ENCODE measurements at regions not wholly inside any gene's neighbourhood (a gene's known extent, or its start where the extent isn't known, plus 50 kb on each side); places are given as distances from the start of the nearest gene placed in this dataset.
A peak's percentile ranks its signal among the peaks of the same experiment; 100 is the strongest.

DNA sequence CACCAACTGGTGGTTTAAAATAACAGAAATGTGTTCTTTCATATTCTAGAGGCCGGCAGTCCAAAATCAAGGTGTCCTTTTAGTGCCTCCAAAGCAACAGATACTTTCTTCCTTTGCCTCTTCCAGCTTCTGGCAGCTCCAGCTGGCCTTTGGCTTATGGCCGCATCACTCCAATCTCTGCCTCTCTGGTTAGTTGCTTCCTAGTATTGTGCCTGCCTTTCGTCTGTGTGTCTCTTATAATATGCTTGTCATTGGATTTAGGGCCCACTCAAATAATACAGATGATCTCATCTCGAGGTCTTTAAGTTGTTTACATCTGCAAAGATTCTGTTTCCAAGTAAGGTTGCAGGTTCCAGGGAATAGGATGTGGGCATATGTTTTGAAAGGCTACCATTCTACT lies 855.2 kb upstream of the ID2 start:
- FAIRE-seq: no peak

DNA sequence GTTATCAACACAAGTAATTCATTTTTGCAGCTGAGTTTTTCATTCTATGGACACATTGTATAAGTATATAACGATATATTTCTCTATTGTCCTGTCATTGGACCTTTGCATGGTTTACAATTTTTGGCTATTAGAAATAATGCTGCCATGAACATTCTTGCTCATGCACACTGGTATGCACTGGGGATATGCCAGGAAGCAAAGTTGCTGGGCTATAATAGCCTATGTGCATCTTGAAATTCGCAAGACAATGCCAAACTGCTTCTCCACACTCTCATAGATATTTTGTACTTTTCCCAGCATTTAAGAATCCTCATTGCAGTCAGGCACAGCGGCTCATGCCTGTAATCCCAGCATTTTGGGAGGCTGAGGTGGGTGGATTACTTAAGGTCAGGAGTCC lies 852.6 kb upstream of the ID2 start:
- DNase-seq (ENCODE audit: low read depth in 1 of 2, low spot score in 1 of 2): no peak
- no peak for ATAC-seq
- no peak overlapping the region for H3K4me3 ChIP-seq
- CTCF ChIA-PET: no interaction called here
- 43% methylated on average over 3 of the region's 3 CpGs for WGBS (ENCODE audit: missing lambda C conversion rate)
- TF ChIP-seq, protein P1, sequence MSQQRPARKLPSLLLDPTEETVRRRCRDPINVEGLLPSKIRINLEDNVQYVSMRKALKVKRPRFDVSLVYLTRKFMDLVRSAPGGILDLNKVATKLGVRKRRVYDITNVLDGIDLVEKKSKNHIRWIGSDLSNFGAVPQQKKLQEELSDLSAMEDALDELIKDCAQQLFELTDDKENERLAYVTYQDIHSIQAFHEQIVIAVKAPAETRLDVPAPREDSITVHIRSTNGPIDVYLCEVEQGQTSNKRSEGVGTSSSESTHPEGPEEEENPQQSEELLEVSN (IDR thresholded peaks at IDR 0.05; ENCODE audit: borderline replicate concordance, low read depth): no peak
- no peak for TF ChIP-seq HDAC2 (IDR thresholded peaks at IDR 0.05)
- TF ChIP-seq BHLHE40 (IDR thresholded peaks at IDR 0.05; ENCODE audit: low read depth, low read length): no peak
- no peak for TF ChIP-seq MAFK (IDR thresholded peaks at IDR 0.05; ENCODE audit: partially characterized antibody)
- TF ChIP-seq NFE2L2 (conservative IDR thresholded peaks at IDR 0.05; ENCODE audit: low read length): no peak
- TF ChIP-seq GATA3 (IDR thresholded peaks at IDR 0.05; ENCODE audit: borderline replicate concordance): no peak
- no peak for FAIRE-seq
- H3K9me3 ChIP-seq: no peaks in the 10 kb centered on the region
- H3K4me2 ChIP-seq: no peak overlapping the region
- POLR2A ChIA-PET: no interaction called here
- H3K4me1 ChIP-seq: peaks cover 19% of the 10 kb centered on the region
- no peak overlapping the region for H3K27ac ChIP-seq

More for the DNA sequence above, 855.2 kb upstream of the ID2 start:
- TF ChIP-seq RCOR1 (IDR thresholded peaks at IDR 0.05; ENCODE audit: low read depth, low read length) (no peak), HDAC2 (IDR thresholded peaks at IDR 0.05) (no peak), TP53 (CRISPR knock-in tag; IDR thresholded peaks at IDR 0.05) (no peak), HEYL (CRISPR knock-in tag; IDR thresholded peaks at IDR 0.05) (no peak), PHF8 (IDR thresholded peaks at IDR 0.05; ENCODE audit: borderline replicate concordance, low read depth) (no peak), FOSB (CRISPR knock-in tag; IDR thresholded peaks at IDR 0.05) (no peak), SMC3 (IDR thresholded peaks at IDR 0.05) (no peak), JUN (IDR thresholded peaks at IDR 0.05) (no peak)
- Histone ChIP-seq H3K9me3 (no peaks in the 10 kb centered on the region), H3K27ac (peak overlapping the region in 1 of 2 experiments; percentile 32; a peak in 3 of 6 replicates), H3K4me2 (peak overlapping the region; percentile 58; the same call in 2 of the 3 replicates), H3K4me1 (peaks cover 19% of the 10 kb centered on the region), H3K4me3 (no peak overlapping the region)
- ChIA-PET CTCF (no interaction called here), POLR2A (no interaction called here)
- WGBS (ENCODE audit: missing lambda C conversion rate): 68% methylated on average over 4 of the region's 4 CpGs
- no peak for ATAC-seq
- DNase-seq (ENCODE audit: low read depth in 1 of 2, low spot score in 1 of 2): no peak

DNA sequence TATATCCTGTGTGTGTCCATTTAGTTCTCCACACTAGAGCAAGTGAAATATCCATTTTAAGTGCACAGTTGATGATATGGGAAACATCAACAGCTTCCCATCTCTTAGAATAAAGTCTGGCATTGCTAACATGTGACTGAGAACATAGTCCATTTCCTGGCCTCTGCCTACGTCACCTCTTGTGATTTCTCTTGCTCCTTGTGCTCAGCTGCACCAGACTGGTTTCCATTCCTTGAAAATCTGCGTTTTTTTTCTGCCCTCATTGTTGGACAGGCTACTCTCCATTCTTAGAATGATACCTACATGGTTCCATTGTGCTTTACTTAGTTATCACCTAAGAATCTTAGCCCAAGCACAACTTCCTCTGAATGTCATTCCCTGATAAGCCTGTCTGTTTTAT lies 851.2 kb upstream of the ID2 start:
- DNase-seq (ENCODE audit: low read depth in 1 of 2, low spot score in 1 of 2) (no peak), FAIRE-seq (no peak), ATAC-seq (no peak)
- Histone ChIP-seq H3K4me1 (peaks cover 12% of the 10 kb centered on the region), H3K9me3 (no peaks in the 10 kb centered on the region), H3K27ac (no peak overlapping the region), H3K4me3 (no peak overlapping the region), H3K4me2 (no peak overlapping the region)
- TF ChIP-seq MYC (IDR thresholded peaks at IDR 0.05; ENCODE audit: borderline replicate concordance, low read length) (no peak), SMC3 (IDR thresholded peaks at IDR 0.05) (no peak), CHD2 (IDR thresholded peaks at IDR 0.05; ENCODE audit: low read length, partially characterized antibody) (no peak), ZSCAN20 (CRISPR knock-in tag; IDR thresholded peaks at IDR 0.05) (no peak), RFX5 (IDR thresholded peaks at IDR 0.05) (no peak), TP53 (CRISPR knock-in tag; IDR thresholded peaks at IDR 0.05) (no peak), RARB (CRISPR knock-in tag; IDR thresholded peaks at IDR 0.05) (no peak), HOXA7 (CRISPR knock-in tag; IDR thresholded peaks at IDR 0.05) (no peak), PHF8 (IDR thresholded peaks at IDR 0.05; ENCODE audit: borderline replicate concordance, low read depth) (no peak), CBX2 (IDR thresholded peaks at IDR 0.05; ENCODE audit: borderline replicate concordance, low read depth) (no peak), EHF (CRISPR knock-in tag; IDR thresholded peaks at IDR 0.05) (no peak), RNF2 (IDR thresholded peaks at IDR 0.05; ENCODE audit: borderline replicate concordance, low read depth) (no peak)
- TF ChIP-seq, protein P2, sequence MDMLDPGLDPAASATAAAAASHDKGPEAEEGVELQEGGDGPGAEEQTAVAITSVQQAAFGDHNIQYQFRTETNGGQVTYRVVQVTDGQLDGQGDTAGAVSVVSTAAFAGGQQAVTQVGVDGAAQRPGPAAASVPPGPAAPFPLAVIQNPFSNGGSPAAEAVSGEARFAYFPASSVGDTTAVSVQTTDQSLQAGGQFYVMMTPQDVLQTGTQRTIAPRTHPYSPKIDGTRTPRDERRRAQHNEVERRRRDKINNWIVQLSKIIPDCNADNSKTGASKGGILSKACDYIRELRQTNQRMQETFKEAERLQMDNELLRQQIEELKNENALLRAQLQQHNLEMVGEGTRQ (IDR thresholded peaks at IDR 0.05): no peak
- TF ChIP-seq, protein P3, sequence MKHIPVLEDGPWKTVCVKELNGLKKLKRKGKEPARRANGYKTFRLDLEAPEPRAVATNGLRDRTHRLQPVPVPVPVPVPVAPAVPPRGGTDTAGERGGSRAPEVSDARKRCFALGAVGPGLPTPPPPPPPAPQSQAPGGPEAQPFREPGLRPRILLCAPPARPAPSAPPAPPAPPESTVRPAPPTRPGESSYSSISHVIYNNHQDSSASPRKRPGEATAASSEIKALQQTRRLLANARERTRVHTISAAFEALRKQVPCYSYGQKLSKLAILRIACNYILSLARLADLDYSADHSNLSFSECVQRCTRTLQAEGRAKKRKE (CRISPR knock-in tag; IDR thresholded peaks at IDR 0.05; ENCODE audit: low read depth): no peak
- TF ChIP-seq, protein P4, sequence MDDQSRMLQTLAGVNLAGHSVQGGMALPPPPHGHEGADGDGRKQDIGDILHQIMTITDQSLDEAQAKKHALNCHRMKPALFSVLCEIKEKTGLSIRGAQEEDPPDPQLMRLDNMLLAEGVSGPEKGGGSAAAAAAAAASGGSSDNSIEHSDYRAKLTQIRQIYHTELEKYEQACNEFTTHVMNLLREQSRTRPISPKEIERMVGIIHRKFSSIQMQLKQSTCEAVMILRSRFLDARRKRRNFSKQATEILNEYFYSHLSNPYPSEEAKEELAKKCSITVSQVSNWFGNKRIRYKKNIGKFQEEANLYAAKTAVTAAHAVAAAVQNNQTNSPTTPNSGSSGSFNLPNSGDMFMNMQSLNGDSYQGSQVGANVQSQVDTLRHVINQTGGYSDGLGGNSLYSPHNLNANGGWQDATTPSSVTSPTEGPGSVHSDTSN (IDR thresholded peaks at IDR 0.05): no peak
- 35% methylated on average over 2 of the region's 2 CpGs for WGBS (ENCODE audit: missing lambda C conversion rate)
- POLR2A ChIA-PET: no interaction called here
- CTCF ChIA-PET: no interaction called here
